ENCODE measurements at regions not wholly inside any gene's neighbourhood (a gene's known extent, or its start where the extent isn't known, plus 50 kb on each side); places are given as distances from the start of the nearest gene placed in this dataset.

- DNase-seq (ENCODE audit: extremely low spot score), result no peak
- TF ChIP-seq FOXA1 (IDR thresholded peaks at IDR 0.05), result no peak
- TF ChIP-seq ZNF384 (IDR thresholded peaks at IDR 0.05), result no peak
- no peak for TF ChIP-seq ARNT (IDR thresholded peaks at IDR 0.05)
- TF ChIP-seq L3MBTL2 (conservative IDR thresholded peaks at IDR 0.05), result no peak
- no peak for TF ChIP-seq TARDBP (IDR thresholded peaks at IDR 0.05)
- TF ChIP-seq FOXM1 (IDR thresholded peaks at IDR 0.05; ENCODE audit: borderline replicate concordance), result no peak
- TF ChIP-seq, protein P1, sequence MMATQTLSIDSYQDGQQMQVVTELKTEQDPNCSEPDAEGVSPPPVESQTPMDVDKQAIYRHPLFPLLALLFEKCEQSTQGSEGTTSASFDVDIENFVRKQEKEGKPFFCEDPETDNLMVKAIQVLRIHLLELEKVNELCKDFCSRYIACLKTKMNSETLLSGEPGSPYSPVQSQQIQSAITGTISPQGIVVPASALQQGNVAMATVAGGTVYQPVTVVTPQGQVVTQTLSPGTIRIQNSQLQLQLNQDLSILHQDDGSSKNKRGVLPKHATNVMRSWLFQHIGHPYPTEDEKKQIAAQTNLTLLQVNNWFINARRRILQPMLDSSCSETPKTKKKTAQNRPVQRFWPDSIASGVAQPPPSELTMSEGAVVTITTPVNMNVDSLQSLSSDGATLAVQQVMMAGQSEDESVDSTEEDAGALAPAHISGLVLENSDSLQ (IDR thresholded peaks at IDR 0.05), result no peak
- TF ChIP-seq SUZ12 (IDR thresholded peaks at IDR 0.05), result no peak
- no peak for TF ChIP-seq LEF1 (IDR thresholded peaks at IDR 0.05; ENCODE audit: borderline replicate concordance)
- TF ChIP-seq BHLHE40 (IDR thresholded peaks at IDR 0.05; ENCODE audit: borderline replicate concordance), result no peak
- TF ChIP-seq SP1 (IDR thresholded peaks at IDR 0.05), result no peak
- TF ChIP-seq NFRKB (IDR thresholded peaks at IDR 0.05), result no peak
- TF ChIP-seq FOXK2 (IDR thresholded peaks at IDR 0.05), result no peak
- no peak for TF ChIP-seq CTBP1 (IDR thresholded peaks at IDR 0.05; ENCODE audit: borderline replicate concordance)
- TF ChIP-seq HDGF (IDR thresholded peaks at IDR 0.05; ENCODE audit: borderline replicate concordance), result no peak
- TF ChIP-seq ELF4 (IDR thresholded peaks at IDR 0.05), result no peak
- ChIA-PET POLR2A (no interaction called here), CTCF (no interaction called here)
Observed at GRCh38 chr21:20507783-20508182, 490.4 kb upstream of the NCAM2 start.

DNA sequence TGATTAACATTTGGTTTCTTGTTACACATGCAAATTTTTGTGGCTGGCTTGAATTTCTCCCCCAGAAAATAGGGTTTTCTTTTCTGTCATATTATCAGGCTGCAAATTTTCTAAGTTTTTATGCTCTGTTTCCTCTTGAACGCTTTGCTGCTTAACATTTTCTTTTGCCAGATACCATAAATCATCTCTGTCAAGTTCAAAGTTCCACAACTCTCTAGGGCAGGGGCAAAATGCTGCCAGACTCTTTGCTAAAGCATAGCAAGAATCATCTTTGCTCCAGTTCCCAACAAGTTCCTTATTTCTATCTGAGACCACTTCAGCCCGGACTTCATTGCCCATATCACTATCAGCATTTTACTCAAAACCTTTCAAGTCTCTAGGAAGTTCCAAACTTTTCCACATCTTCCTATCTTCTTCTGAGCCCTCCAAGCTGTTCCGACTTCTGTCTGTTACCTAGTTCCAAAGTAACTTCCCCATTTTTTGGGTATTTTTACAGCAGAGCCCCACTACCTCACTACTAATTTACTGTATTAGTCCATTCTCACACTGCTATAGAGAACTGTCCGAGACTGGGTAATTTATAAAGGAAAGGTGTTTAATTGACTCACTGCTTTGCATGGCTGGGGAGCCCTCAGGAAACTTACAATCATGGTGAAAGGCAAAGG, 486.9 kb upstream of the NCAM2 start:
- POLR2A ChIA-PET, result no interaction called here
- no peak for TF ChIP-seq SP1 (IDR thresholded peaks at IDR 0.05)
- no peak for TF ChIP-seq FOXM1 (IDR thresholded peaks at IDR 0.05; ENCODE audit: borderline replicate concordance)
- no peak for TF ChIP-seq ZNF384 (IDR thresholded peaks at IDR 0.05)
- no peak for TF ChIP-seq NFRKB (IDR thresholded peaks at IDR 0.05)
- TF ChIP-seq BHLHE40 (IDR thresholded peaks at IDR 0.05; ENCODE audit: borderline replicate concordance), result no peak
- no peak for TF ChIP-seq ELF4 (IDR thresholded peaks at IDR 0.05)
- TF ChIP-seq CTBP1 (IDR thresholded peaks at IDR 0.05; ENCODE audit: borderline replicate concordance), result no peak
- no peak for TF ChIP-seq LEF1 (IDR thresholded peaks at IDR 0.05; ENCODE audit: borderline replicate concordance)
- no peak for TF ChIP-seq HDGF (IDR thresholded peaks at IDR 0.05; ENCODE audit: borderline replicate concordance)
- no peak for TF ChIP-seq FOXK2 (IDR thresholded peaks at IDR 0.05)
- TF ChIP-seq, protein P1 (IDR thresholded peaks at IDR 0.05), result no peak
- CTCF ChIA-PET, result no interaction called here
- DNase-seq (ENCODE audit: extremely low spot score), result no peak

GRCh38 chr21:20515446-20515845, 482.8 kb upstream of the NCAM2 start:
- DNase-seq (ENCODE audit: extremely low spot score), result no peak
- CTCF ChIA-PET, result no interaction called here
- no peak for TF ChIP-seq CTBP1 (IDR thresholded peaks at IDR 0.05; ENCODE audit: borderline replicate concordance)
- no peak for TF ChIP-seq LEF1 (IDR thresholded peaks at IDR 0.05; ENCODE audit: borderline replicate concordance)
- TF ChIP-seq BHLHE40 (IDR thresholded peaks at IDR 0.05; ENCODE audit: borderline replicate concordance), result no peak
- TF ChIP-seq FOXM1 (IDR thresholded peaks at IDR 0.05; ENCODE audit: borderline replicate concordance), result no peak
- TF ChIP-seq ELF4 (IDR thresholded peaks at IDR 0.05), result no peak
- no peak for TF ChIP-seq FOXA1 (IDR thresholded peaks at IDR 0.05)
- no peak for TF ChIP-seq ZNF384 (IDR thresholded peaks at IDR 0.05)
- no peak for TF ChIP-seq TARDBP (IDR thresholded peaks at IDR 0.05)
- TF ChIP-seq SUZ12 (IDR thresholded peaks at IDR 0.05), result no peak
- no peak for TF ChIP-seq FOXK2 (IDR thresholded peaks at IDR 0.05)
- no peak for TF ChIP-seq NFRKB (IDR thresholded peaks at IDR 0.05)

GRCh38 chr21:20519076-20519475, 479.1 kb upstream of the NCAM2 start:
- ChIA-PET CTCF (no interaction called here), POLR2A (no interaction called here)
- DNase-seq (ENCODE audit: extremely low spot score), result no peak
- TF ChIP-seq L3MBTL2 (conservative IDR thresholded peaks at IDR 0.05), result no peak
- TF ChIP-seq LEF1 (IDR thresholded peaks at IDR 0.05; ENCODE audit: borderline replicate concordance), result no peak
- TF ChIP-seq ZNF384 (IDR thresholded peaks at IDR 0.05), result no peak
- no peak for TF ChIP-seq ELF4 (IDR thresholded peaks at IDR 0.05)
- TF ChIP-seq, protein P1 (IDR thresholded peaks at IDR 0.05), result no peak

More at GRCh38 chr21:20515446-20515845, 482.8 kb upstream of the NCAM2 start:
- POLR2A ChIA-PET, result no interaction called here

GRCh38 chr21:20522611-20523010, 475.6 kb upstream of the NCAM2 start:
- ChIA-PET POLR2A (no interaction called here), CTCF (no interaction called here)
- no peak for DNase-seq (ENCODE audit: extremely low spot score)
- TF ChIP-seq CTBP1 (IDR thresholded peaks at IDR 0.05; ENCODE audit: borderline replicate concordance), result no peak
- no peak for TF ChIP-seq ZNF384 (IDR thresholded peaks at IDR 0.05)
- TF ChIP-seq FOXM1 (IDR thresholded peaks at IDR 0.05; ENCODE audit: borderline replicate concordance), result no peak
- TF ChIP-seq FOXK2 (IDR thresholded peaks at IDR 0.05), result no peak
- TF ChIP-seq ELF4 (IDR thresholded peaks at IDR 0.05), result no peak
- TF ChIP-seq SP1 (IDR thresholded peaks at IDR 0.05), result no peak
- no peak for TF ChIP-seq LEF1 (IDR thresholded peaks at IDR 0.05; ENCODE audit: borderline replicate concordance)
- TF ChIP-seq BHLHE40 (IDR thresholded peaks at IDR 0.05; ENCODE audit: borderline replicate concordance), result no peak
- no peak for TF ChIP-seq L3MBTL2 (conservative IDR thresholded peaks at IDR 0.05)
- no peak for TF ChIP-seq HDGF (IDR thresholded peaks at IDR 0.05; ENCODE audit: borderline replicate concordance)
- no peak for TF ChIP-seq TARDBP (IDR thresholded peaks at IDR 0.05)
- no peak for TF ChIP-seq FOXA1 (IDR thresholded peaks at IDR 0.05)
- TF ChIP-seq ARNT (IDR thresholded peaks at IDR 0.05), result no peak
- no peak for TF ChIP-seq NFRKB (IDR thresholded peaks at IDR 0.05)
- TF ChIP-seq, protein P1 (IDR thresholded peaks at IDR 0.05), result no peak
- no peak for TF ChIP-seq SUZ12 (IDR thresholded peaks at IDR 0.05)

Measured in HEK293T (cell line).